Panc1 (cell line): ENCODE measurements at regions not wholly inside any gene's neighbourhood (a gene's known extent, or its start where the extent isn't known, plus 50 kb on each side); places are given as distances from the start of the nearest gene placed in this dataset.

ENCODE experiments used
- CTCF ChIP-seq: fragments of 450-650 bp; IDR thresholded peaks from 2 replicates; pipeline ENCODE4 v1.5.1; 2017; ENCODE audit warnings: mild to moderate bottlenecking
- POLR2AphosphoS5 ChIP-seq: IDR thresholded peaks from 2 replicates; pipeline ENCODE4 v1.6.1; 2012; ENCODE audit warnings: mild to moderate bottlenecking, low read depth, low read length, moderate library complexity
- SIN3A ChIP-seq: IDR thresholded peaks from 2 replicates; pipeline ENCODE4 v1.6.1; 2012; ENCODE audit warnings: low read depth, mild to moderate bottlenecking, low read length, moderate library complexity, borderline replicate concordance; ENCODE audit not compliant: insufficient read depth
- TF ChIP-seq, protein P1 (sequence below), 2 experiments: IDR thresholded peaks; 2 replicates each; pipeline ENCODE4 v1.6.1; 2011 to 2012; ENCODE audit warnings: low read depth in 2 of 2, control low read depth in 1 of 2, low read length in 1 of 2, mild to moderate bottlenecking in 1 of 2, moderate library complexity in 1 of 2; ENCODE audit not compliant: insufficient read depth in 1 of 2

DNA sequence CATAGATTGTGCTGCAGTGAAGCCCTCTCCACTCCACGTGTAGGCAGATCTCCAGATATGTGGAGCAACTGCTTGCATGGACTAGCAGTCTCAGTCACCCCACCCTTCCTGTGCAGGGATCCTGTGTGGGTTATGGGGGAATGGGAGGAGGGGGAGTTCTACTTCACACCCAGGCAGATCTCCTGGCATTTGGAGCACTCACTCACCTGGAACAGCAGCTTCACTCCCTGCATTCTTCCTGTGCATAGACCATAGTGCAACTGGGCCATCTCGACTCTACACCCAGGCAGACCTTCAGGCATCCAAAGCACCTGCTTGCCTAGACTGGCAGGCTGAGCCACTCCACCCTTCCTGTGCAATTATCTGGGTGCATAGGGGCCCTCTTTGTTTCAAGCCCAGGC is 96.0 kb upstream of the PCED1B start:
- no peak for TF ChIP-seq CTCF
- no peak for TF ChIP-seq POLR2AphosphoS5
- TF ChIP-seq, protein P1, sequence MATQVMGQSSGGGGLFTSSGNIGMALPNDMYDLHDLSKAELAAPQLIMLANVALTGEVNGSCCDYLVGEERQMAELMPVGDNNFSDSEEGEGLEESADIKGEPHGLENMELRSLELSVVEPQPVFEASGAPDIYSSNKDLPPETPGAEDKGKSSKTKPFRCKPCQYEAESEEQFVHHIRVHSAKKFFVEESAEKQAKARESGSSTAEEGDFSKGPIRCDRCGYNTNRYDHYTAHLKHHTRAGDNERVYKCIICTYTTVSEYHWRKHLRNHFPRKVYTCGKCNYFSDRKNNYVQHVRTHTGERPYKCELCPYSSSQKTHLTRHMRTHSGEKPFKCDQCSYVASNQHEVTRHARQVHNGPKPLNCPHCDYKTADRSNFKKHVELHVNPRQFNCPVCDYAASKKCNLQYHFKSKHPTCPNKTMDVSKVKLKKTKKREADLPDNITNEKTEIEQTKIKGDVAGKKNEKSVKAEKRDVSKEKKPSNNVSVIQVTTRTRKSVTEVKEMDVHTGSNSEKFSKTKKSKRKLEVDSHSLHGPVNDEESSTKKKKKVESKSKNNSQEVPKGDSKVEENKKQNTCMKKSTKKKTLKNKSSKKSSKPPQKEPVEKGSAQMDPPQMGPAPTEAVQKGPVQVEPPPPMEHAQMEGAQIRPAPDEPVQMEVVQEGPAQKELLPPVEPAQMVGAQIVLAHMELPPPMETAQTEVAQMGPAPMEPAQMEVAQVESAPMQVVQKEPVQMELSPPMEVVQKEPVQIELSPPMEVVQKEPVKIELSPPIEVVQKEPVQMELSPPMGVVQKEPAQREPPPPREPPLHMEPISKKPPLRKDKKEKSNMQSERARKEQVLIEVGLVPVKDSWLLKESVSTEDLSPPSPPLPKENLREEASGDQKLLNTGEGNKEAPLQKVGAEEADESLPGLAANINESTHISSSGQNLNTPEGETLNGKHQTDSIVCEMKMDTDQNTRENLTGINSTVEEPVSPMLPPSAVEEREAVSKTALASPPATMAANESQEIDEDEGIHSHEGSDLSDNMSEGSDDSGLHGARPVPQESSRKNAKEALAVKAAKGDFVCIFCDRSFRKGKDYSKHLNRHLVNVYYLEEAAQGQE (IDR thresholded peaks at IDR 0.05; ENCODE audit: insufficient read depth in 1 of 2, low read depth in 2 of 2, low read length in 1 of 2) = no peak
- no peak for TF ChIP-seq SIN3A
